IMR-90 (cell line): ENCODE measurements at regions not wholly inside any gene's neighbourhood (a gene's known extent, or its start where the extent isn't known, plus 50 kb on each side); places are given as distances from the start of the nearest gene placed in this dataset.

Source experiments
- ATAC-seq: fragments of 200-7000 bp; cut with Tn5 transposase; 2 replicates; pipeline ENCODE4 v1.9.1; 2020; ENCODE audit warnings: low read depth, mild to moderate bottlenecking, moderate library complexity
- BruUV-seq: library from RNA; stranded (reverse); fragments of 400-500 nt; replicated peaks from 2 replicates; lab custom pipeline; 2021; lab: Mats Ljungman, UMichigan
- CTCF ChIA-PET: fragments of 300-600 bp; formaldehyde crosslinking; extraction: SDS; loops from one replicate; lab custom pipeline; 2021; ENCODE audit warnings: antibody characterized with exemption; lab: Yijun Ruan, JAX
- POLR2A ChIA-PET: fragments of 300-600 bp; sonication (Branson Sonifier 250); formaldehyde crosslinking; loops from one replicate; lab custom pipeline; 2022; ENCODE audit warnings: antibody characterized with exemption; ENCODE audit not compliant: unreplicated experiment; lab: Charles Lee
- DNase-seq: peaks from one replicate; pipeline ENCODE4 v3.0.0; 2013
- H2AFZ ChIP-seq: replicated peaks from 2 replicates; pipeline ENCODE3; 2013; ENCODE audit warnings: low read length, mild to moderate bottlenecking; ENCODE audit not compliant: poor library complexity
- H2AK5ac ChIP-seq: 2 replicates; pipeline ENCODE4 v1.6.1; 2013; ENCODE audit warnings: low read depth, low read length, inconsistent platforms
- H2AK9ac ChIP-seq: replicated peaks from 2 replicates; pipeline ENCODE3; 2013; ENCODE audit warnings: mild to moderate bottlenecking, low read depth, low read length, moderate library complexity; ENCODE audit not compliant: poor library complexity
- H2BK120ac ChIP-seq: 2 replicates; pipeline ENCODE4 v1.6.1; 2013; ENCODE audit warnings: low read depth, low read length, inconsistent platforms
- H2BK15ac ChIP-seq: 3 replicates; pipeline ENCODE4 v1.6.1; 2013; ENCODE audit warnings: low read depth, low read length, inconsistent platforms
- H2BK20ac ChIP-seq: 2 replicates; pipeline ENCODE4 v1.6.1; 2013; ENCODE audit warnings: low read depth, mild to moderate bottlenecking, inconsistent platforms, low read length, moderate library complexity
- H2BK5ac ChIP-seq: 2 replicates; pipeline ENCODE4 v1.6.1; 2013; ENCODE audit warnings: mild to moderate bottlenecking, low read depth, low read length, inconsistent platforms; ENCODE audit not compliant: poor library complexity, severe bottlenecking
- H3K14ac ChIP-seq: replicated peaks from 2 replicates; pipeline ENCODE4 v1.6.1; 2013; ENCODE audit warnings: low read depth, low read length, inconsistent platforms
- H3K18ac ChIP-seq: 2 replicates; pipeline ENCODE4 v1.6.1; 2013; ENCODE audit warnings: low read depth, low read length, control low read depth
- H3K23ac ChIP-seq: 2 replicates; pipeline ENCODE4 v1.6.1; 2013; ENCODE audit warnings: low read depth, low read length, inconsistent platforms
- H3K27ac ChIP-seq: 2 replicates; pipeline ENCODE4 v1.5.1; 2013; ENCODE audit warnings: mild to moderate bottlenecking, control low read depth, low read length; ENCODE audit not compliant: insufficient read depth
- H3K27me3 ChIP-seq: 2 replicates; pipeline ENCODE4 v1.6.1; 2013; ENCODE audit warnings: low read length; ENCODE audit not compliant: control insufficient read depth, insufficient read depth
- H3K36me3 ChIP-seq: 2 replicates; pipeline ENCODE4 v1.6.1; 2013; ENCODE audit warnings: low read length, mixed read lengths; ENCODE audit not compliant: control insufficient read depth, insufficient read depth
- H3K4ac ChIP-seq: 2 replicates; pipeline ENCODE4 v1.6.1; 2013; ENCODE audit warnings: low read depth, low read length, inconsistent platforms
- H3K4me1 ChIP-seq: 2 replicates; pipeline ENCODE4 v1.6.1; 2013; ENCODE audit warnings: low read length, mixed read lengths; ENCODE audit not compliant: control insufficient read depth, insufficient read depth
- H3K4me2 ChIP-seq: 2 replicates; pipeline ENCODE4 v1.6.1; 2013; ENCODE audit warnings: low read depth, mild to moderate bottlenecking, control low read depth, low read length, moderate library complexity
- H3K4me3 ChIP-seq: 2 replicates; pipeline ENCODE4 v1.5.1; 2013; ENCODE audit warnings: low read depth, mild to moderate bottlenecking, control low read depth, low read length, moderate library complexity; ENCODE audit not compliant: insufficient read depth
- H3K56ac ChIP-seq: 2 replicates; pipeline ENCODE4 v1.6.1; 2013; ENCODE audit warnings: low read length, inconsistent platforms; ENCODE audit not compliant: insufficient read depth; ENCODE audit errors: extremely low read depth
- H3K79me1 ChIP-seq, 2 experiments: 2 replicates each; pipeline ENCODE4 v1.6.1; 2013; ENCODE audit warnings: low read length in 2 of 2, inconsistent platforms in 1 of 2, low read depth in 1 of 2
- H3K9ac ChIP-seq: 2 replicates; pipeline ENCODE4 v1.6.1; 2013; ENCODE audit warnings: low read depth, low read length, control low read depth
- H3K9me1 ChIP-seq: 2 replicates; pipeline ENCODE4 v1.6.1; 2013; ENCODE audit warnings: low read length, inconsistent platforms; ENCODE audit not compliant: insufficient read depth
- H3K9me3 ChIP-seq: 2 replicates; pipeline ENCODE4 v1.6.1; 2013; ENCODE audit warnings: low read length; ENCODE audit not compliant: control insufficient read depth, insufficient read depth
- H4K20me1 ChIP-seq: 2 replicates; pipeline ENCODE4 v1.6.1; 2013; ENCODE audit warnings: low read length, inconsistent platforms; ENCODE audit not compliant: insufficient read depth
- H4K5ac ChIP-seq: 2 replicates; pipeline ENCODE4 v1.6.1; 2013; ENCODE audit warnings: mild to moderate bottlenecking, low read depth, low read length, control low read depth
- H4K8ac ChIP-seq, 2 experiments: 2 replicates each; pipeline ENCODE4 v1.6.1; 2013; ENCODE audit warnings: low read depth in 2 of 2, low read length in 2 of 2, control low read depth in 1 of 2, inconsistent platforms in 1 of 2
- H4K91ac ChIP-seq: 2 replicates; pipeline ENCODE4 v1.6.1; 2013; ENCODE audit warnings: low read depth, low read length, inconsistent platforms; ENCODE audit not compliant: insufficient read depth
- BHLHE40 ChIP-seq: fragments of 150-350 bp; IDR thresholded peaks from 2 replicates; pipeline ENCODE4 v1.6.1; 2016; ENCODE audit warnings: mild to moderate bottlenecking, low read depth, low read length
- CEBPB ChIP-seq: IDR thresholded peaks from 2 replicates; pipeline ENCODE4 v1.6.1; 2012; ENCODE audit warnings: low read depth, low read length, improper control_type of control experiment
- CTCF ChIP-seq: conservative IDR thresholded peaks from 2 replicates; pipeline ENCODE4 v1.5.1; 2012; ENCODE audit warnings: mild to moderate bottlenecking, low read depth, low read length, improper control_type of control experiment
- MAFK ChIP-seq: IDR thresholded peaks from 2 replicates; pipeline ENCODE4 v1.6.1; 2012; ENCODE audit warnings: low read depth, low read length, improper control_type of control experiment
- MAZ ChIP-seq: IDR thresholded peaks from 2 replicates; pipeline ENCODE4 v1.6.1; 2012; ENCODE audit warnings: low read depth, mild to moderate bottlenecking, low read length, improper control_type of control experiment, moderate library complexity, borderline replicate concordance
- MXI1 ChIP-seq: IDR thresholded peaks from 2 replicates; pipeline ENCODE4 v1.6.1; 2012; ENCODE audit warnings: low read depth, mild to moderate bottlenecking, low read length, moderate library complexity, borderline replicate concordance
- NFE2L2 ChIP-seq: fragments of 150-350 bp; IDR thresholded peaks from 2 replicates; pipeline ENCODE4 v1.6.1; 2016; ENCODE audit warnings: low read depth, mild to moderate bottlenecking, low read length
- POLR2A ChIP-seq: IDR thresholded peaks from 2 replicates; pipeline ENCODE4 v1.6.1; 2012; ENCODE audit warnings: mild to moderate bottlenecking, low read depth, low read length
- RAD21 ChIP-seq: IDR thresholded peaks from 2 replicates; pipeline ENCODE4 v1.6.1; 2012; ENCODE audit warnings: low read length, improper control_type of control experiment
- RCOR1 ChIP-seq: IDR thresholded peaks from 2 replicates; pipeline ENCODE4 v1.6.1; 2012; ENCODE audit warnings: mild to moderate bottlenecking, low read length, improper control_type of control experiment; ENCODE audit not compliant: insufficient replicate concordance
- RFX5 ChIP-seq: IDR thresholded peaks from 2 replicates; pipeline ENCODE4 v1.8.0; 2012; ENCODE audit warnings: low read depth, mild to moderate bottlenecking, low read length, moderate library complexity
- USF2 ChIP-seq: fragments of 150-350 bp; IDR thresholded peaks from 2 replicates; pipeline ENCODE4 v1.6.1; 2017; ENCODE audit warnings: mild to moderate bottlenecking, antibody characterized with exemption, low read length, low read depth
- WGBS, 2 experiments: methylation state at CpG; one replicate each; pipeline versions ENCODE4 v1.1.5 to v1.1.7; 2013; ENCODE audit warnings: missing lambda C conversion rate in 2 of 2; ENCODE audit not compliant: insufficient read length in 1 of 2; ENCODE audit errors: extremely low coverage in 2 of 2; 5-methylcytosine and 5-hydroxymethylcytosine counted together
- dilution Hi-C: fragments of 300-500 bp; cut with HindIII; formaldehyde crosslinking; loops from one replicate; pipeline ENCODE4 v1.14.3; 2018; ENCODE audit warnings: low sequenced_read_pairs; ENCODE audit not compliant: unreplicated experiment
- in situ Hi-C: fragments of 300-500 bp; cut with MboI; formaldehyde crosslinking; loops from 3 replicates; pipeline ENCODE4 v1.14.3; 2019; ENCODE audit warnings: low sequenced_read_pairs, inconsistent platforms, mixed read lengths
- intact Hi-C: fragments of 100-400 bp; cut with micrococcal nuclease; formaldehyde crosslinking; loops from 2 replicates; pipeline ENCODE4 v1.10.0; 2022
- TF ChIP-seq, protein P1 (sequence below): fragments of 150-350 bp; IDR thresholded peaks from 2 replicates; pipeline ENCODE4 v1.6.1; 2016; ENCODE audit warnings: low read depth, mild to moderate bottlenecking, low read length, moderate library complexity, borderline replicate concordance

DNA sequence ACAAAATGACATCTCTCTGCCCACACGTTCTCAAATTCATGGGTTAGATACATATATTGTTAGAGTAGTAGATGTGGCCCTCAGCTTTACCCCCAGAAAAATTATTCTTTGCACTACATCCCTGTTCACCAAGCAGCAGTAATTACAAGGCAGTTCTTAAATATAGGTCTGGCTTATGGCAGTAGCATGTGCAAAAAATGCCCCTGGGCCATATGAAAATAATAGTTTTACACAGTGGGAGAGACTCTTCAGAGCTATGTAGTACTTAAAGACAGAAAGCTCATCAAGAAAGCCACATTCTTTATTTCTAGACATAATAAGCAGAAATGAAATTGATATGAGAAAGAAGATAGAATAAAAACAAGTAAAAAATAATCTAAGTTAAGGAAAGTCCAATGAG is 196.3 kb upstream of the FOXP2 start:
- Histone ChIP-seq H3K36me3 (no peaks in the 10 kb centered on the region), H3K14ac (no peak overlapping the region), H2BK20ac (no peak overlapping the region), H4K5ac (no peak overlapping the region), H3K4me2 (no peak overlapping the region), H3K27me3 (no peaks in the 10 kb centered on the region), H2AK5ac (no peak overlapping the region), H4K20me1 (no peaks in the 10 kb centered on the region), H3K9me1 (no peaks in the 10 kb centered on the region), H3K4me3 (no peak overlapping the region), H2BK15ac (no peak overlapping the region), H3K9me3 (no peaks in the 10 kb centered on the region), H3K4me1 (no peaks in the 10 kb centered on the region), H3K56ac (no peak overlapping the region), H3K18ac (no peak overlapping the region), H3K23ac (no peak overlapping the region), H3K4ac (no peak overlapping the region), H2AFZ (no peak overlapping the region), H2BK120ac (no peak overlapping the region), H2BK5ac (no peak overlapping the region), H3K27ac (no peak overlapping the region), H3K9ac (no peak overlapping the region), H2AK9ac (no peak overlapping the region), H4K8ac (no peak overlapping the region), H4K91ac (no peak overlapping the region), H3K79me1 (no peaks in the 10 kb centered on the region)
- dilution Hi-C loops, result no loop called here
- WGBS, 2 experiments, result no CpG with 5 or more reads among the region's 1 CpG
- intact Hi-C loops, result no loop called here
- ChIA-PET CTCF (no interaction called here), POLR2A (no interaction called here)
- DNase-seq (no peak), ATAC-seq (no peak)
- BruUV-seq, result no TSS peak
- no peak for TF ChIP-seq CEBPB
- no peak for TF ChIP-seq POLR2A
- TF ChIP-seq NFE2L2, result no peak
- TF ChIP-seq RCOR1, result no peak
- no peak for TF ChIP-seq RAD21
- TF ChIP-seq, protein P1, sequence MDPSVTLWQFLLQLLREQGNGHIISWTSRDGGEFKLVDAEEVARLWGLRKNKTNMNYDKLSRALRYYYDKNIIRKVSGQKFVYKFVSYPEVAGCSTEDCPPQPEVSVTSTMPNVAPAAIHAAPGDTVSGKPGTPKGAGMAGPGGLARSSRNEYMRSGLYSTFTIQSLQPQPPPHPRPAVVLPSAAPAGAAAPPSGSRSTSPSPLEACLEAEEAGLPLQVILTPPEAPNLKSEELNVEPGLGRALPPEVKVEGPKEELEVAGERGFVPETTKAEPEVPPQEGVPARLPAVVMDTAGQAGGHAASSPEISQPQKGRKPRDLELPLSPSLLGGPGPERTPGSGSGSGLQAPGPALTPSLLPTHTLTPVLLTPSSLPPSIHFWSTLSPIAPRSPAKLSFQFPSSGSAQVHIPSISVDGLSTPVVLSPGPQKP, result no peak
- TF ChIP-seq MAZ, result no peak
- no peak for TF ChIP-seq CTCF
- TF ChIP-seq RFX5, result no peak
- no peak for TF ChIP-seq MAFK
- no peak for TF ChIP-seq BHLHE40
- TF ChIP-seq MXI1, result no peak
- no peak for TF ChIP-seq USF2
- in situ Hi-C loops, result no loop called here
